Cardiac muscle cell (in vitro differentiated cells and primary cell): ENCODE measurements at regions not wholly inside any gene's neighbourhood (a gene's known extent, or its start where the extent isn't known, plus 50 kb on each side); places are given as distances from the start of the nearest gene placed in this dataset.

ENCODE experiments used
- DNase-seq, 2 donors: peaks; one replicate each; pipeline versions ENCODE4 v3.0.0 to v3.0.0-alpha.2; 2010 to 2017; ENCODE audit warnings: low read depth in 1 of 2, low spot score in 1 of 2
- H3K27ac ChIP-seq: fragments of 200-600 bp; sonication (generic); 2 replicates; pipeline ENCODE4 v1.5.1; 2016
- H3K27me3 ChIP-seq: fragments of 200-600 bp; sonication (generic); 2 replicates; pipeline ENCODE4 v1.6.0; 2016; ENCODE audit warnings: control low read depth
- H3K36me3 ChIP-seq: fragments of 200-600 bp; sonication (generic); 2 replicates; pipeline ENCODE4 v1.5.1; 2016; ENCODE audit warnings: control low read depth
- H3K4me1 ChIP-seq: fragments of 200-600 bp; sonication (generic); 2 replicates; pipeline ENCODE4 v1.8.1; 2017; ENCODE audit warnings: low read depth, mild to moderate bottlenecking, mixed run types
- H3K4me3 ChIP-seq: fragments of 200-600 bp; sonication (generic); 2 replicates; pipeline ENCODE4 v1.5.1; 2016; ENCODE audit warnings: mild to moderate bottlenecking
- H3K9me3 ChIP-seq: fragments of 200-600 bp; sonication (generic); 2 replicates; pipeline ENCODE4 v1.5.1; 2017; ENCODE audit warnings: low read depth, mild to moderate bottlenecking, control low read depth
- CTCF ChIP-seq: IDR thresholded peaks from 2 replicates; pipeline ENCODE4 v1.5.1; 2012; ENCODE audit warnings: low read depth, mild to moderate bottlenecking, low read length

DNA sequence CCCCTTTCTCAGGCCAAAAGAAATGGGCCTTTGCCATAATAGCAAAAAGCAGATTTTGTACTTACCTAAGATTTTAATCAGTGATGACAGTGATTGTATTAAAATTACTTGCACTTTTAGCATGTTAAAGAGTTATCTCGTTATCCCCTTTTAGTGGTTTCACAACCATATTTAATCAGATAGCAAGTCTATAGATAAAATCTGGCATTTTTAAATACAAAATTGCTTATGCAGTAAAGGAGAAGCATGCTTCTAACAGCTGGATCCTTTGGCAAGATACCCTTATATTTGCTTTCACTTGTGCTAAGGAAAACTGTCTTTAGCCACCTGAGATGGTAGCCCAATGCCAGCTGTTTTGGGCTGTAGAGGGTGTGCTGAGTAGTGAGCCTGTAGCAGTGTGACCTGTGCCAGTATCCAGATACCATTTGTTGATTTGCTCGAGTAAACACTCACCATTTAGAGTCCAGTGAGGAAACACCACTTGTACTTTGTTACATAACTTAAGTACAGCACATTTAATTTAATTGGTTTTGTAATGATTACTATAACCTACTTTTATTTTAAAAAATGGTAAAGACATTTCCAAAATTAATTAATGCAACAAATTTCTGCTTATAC lies 314.4 kb upstream of the ZP4 start:
- no peaks in the 10 kb centered on the region for H3K27me3 ChIP-seq
- no peaks in the 10 kb centered on the region for H3K9me3 ChIP-seq
- H3K4me1 ChIP-seq, result no peaks in the 10 kb centered on the region
- no peaks in the 10 kb centered on the region for H3K36me3 ChIP-seq
- H3K27ac ChIP-seq, result no peak overlapping the region
- no peak overlapping the region for H3K4me3 ChIP-seq
- no peak for TF ChIP-seq CTCF
- no peak for DNase-seq

- Histone ChIP-seq H3K9me3 (no peaks in the 10 kb centered on the region), H3K27me3 (no peaks in the 10 kb centered on the region), H3K36me3 (no peaks in the 10 kb centered on the region), H3K27ac (no peak overlapping the region), H3K4me3 (no peak overlapping the region), H3K4me1 (no peaks in the 10 kb centered on the region)
- DNase-seq, result no peak
- TF ChIP-seq CTCF, result no peak
Observed at GRCh38 chr1:238201992-238202391, 311.3 kb upstream of the ZP4 start.

DNA sequence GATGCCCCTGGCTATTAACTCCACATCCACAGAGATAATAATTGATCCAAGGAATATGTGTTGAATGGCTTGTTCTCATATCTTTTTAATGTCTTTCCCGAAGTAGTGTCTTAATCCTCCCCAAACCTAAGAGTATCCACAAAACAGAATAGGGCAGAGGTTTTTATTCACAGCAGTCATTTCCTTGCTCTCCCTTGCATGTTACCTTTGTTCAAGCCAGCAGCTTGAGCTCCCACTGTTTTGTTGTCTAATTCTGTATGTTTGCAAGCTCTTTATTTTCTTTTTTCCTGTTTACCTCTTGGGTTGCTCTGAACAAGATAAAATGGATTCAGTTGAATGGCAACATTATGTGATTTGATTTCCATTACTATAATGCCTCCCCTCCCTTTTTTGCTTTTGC lies 308.6 kb upstream of the ZP4 start:
- Histone ChIP-seq H3K27ac (no peak overlapping the region), H3K4me3 (no peak overlapping the region), H3K27me3 (no peaks in the 10 kb centered on the region), H3K9me3 (no peaks in the 10 kb centered on the region), H3K4me1 (no peaks in the 10 kb centered on the region), H3K36me3 (no peaks in the 10 kb centered on the region)
- DNase-seq, result no peak
- TF ChIP-seq CTCF, result no peak

GRCh38 chr1:238196516-238196915 lies 305.8 kb upstream of the ZP4 start:
- no peak for DNase-seq
- no peaks in the 10 kb centered on the region for H3K27me3 ChIP-seq
- no peak for TF ChIP-seq CTCF

DNA sequence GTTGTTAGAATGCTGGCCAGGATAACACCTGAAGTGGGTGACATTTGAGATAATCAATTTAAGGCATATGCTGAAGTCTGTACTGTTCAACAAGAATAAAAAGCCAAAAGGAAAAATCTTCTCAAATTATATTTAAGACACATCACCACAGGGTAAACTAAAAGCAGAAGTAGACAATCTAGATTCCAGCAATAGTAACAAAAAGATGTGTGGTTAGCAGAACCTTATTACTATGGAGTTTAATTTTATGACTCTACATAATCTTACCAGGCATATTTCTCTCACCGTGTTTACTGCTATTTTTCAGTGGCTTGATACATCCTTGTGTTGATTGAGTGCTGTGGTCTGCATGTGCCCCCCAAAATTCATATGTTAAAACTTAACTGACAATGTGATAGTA lies 300.4 kb upstream of the ZP4 start:
- no peak overlapping the region for H3K27ac ChIP-seq
- no peak for TF ChIP-seq CTCF

More at GRCh38 chr1:238196516-238196915, 305.8 kb upstream of the ZP4 start:
- no peaks in the 10 kb centered on the region for H3K9me3 ChIP-seq
- no peak overlapping the region for H3K4me3 ChIP-seq
- no peaks in the 10 kb centered on the region for H3K4me1 ChIP-seq
- no peak overlapping the region for H3K27ac ChIP-seq
- no peaks in the 10 kb centered on the region for H3K36me3 ChIP-seq

DNA sequence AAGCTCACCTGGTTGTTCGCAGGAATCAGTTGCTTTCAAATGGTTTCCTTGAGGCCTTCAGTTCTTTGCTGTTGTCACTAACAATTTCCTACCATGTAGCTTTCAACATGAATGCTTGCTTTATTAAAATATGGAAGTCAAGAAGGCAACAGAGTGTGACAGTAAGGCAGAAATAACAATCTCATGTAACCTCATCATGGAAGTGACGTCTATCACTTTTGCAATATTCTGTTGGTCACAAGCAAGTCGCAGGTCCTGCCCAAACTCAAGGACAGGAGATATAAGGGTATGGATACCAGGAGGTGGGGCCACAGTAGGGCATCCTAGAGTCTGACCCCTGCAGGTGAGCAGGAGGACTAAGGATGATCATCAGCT lies 296.8 kb upstream of the ZP4 start:
- DNase-seq, result no peak
- Histone ChIP-seq H3K4me3 (no peak overlapping the region), H3K27me3 (no peaks in the 10 kb centered on the region), H3K9me3 (no peaks in the 10 kb centered on the region), H3K4me1 (no peaks in the 10 kb centered on the region), H3K36me3 (no peaks in the 10 kb centered on the region), H3K27ac (no peak overlapping the region)
- TF ChIP-seq CTCF, result no peak

More for the DNA sequence above, 300.4 kb upstream of the ZP4 start:
- H3K4me3 ChIP-seq, result no peak overlapping the region
- no peak for DNase-seq
- no peaks in the 10 kb centered on the region for H3K4me1 ChIP-seq
- H3K9me3 ChIP-seq, result no peaks in the 10 kb centered on the region
- no peaks in the 10 kb centered on the region for H3K36me3 ChIP-seq
- no peaks in the 10 kb centered on the region for H3K27me3 ChIP-seq
